VCaP (cell line): ENCODE measurements at regions not wholly inside any gene's neighbourhood (a gene's known extent, or its start where the extent isn't known, plus 50 kb on each side); places are given as distances from the start of the nearest gene placed in this dataset.

Source experiments
- H3K27ac ChIP-seq: fragments of 450-650 bp; 2 replicates; pipeline ENCODE4 v1.5.1; 2017
- CTCF ChIP-seq: fragments of 450-650 bp; conservative IDR thresholded peaks from 2 replicates; pipeline ENCODE4 v1.5.1; 2017; ENCODE audit warnings: mild to moderate bottlenecking, moderate library complexity

- TF ChIP-seq CTCF = no peak
- no peak overlapping the region for H3K27ac ChIP-seq
Measured at GRCh38 chr17:45660474-45660873, 123.6 kb upstream of the CRHR1 start.

- no peak for TF ChIP-seq CTCF
- no peak overlapping the region for H3K27ac ChIP-seq
Measured at GRCh38 chr17:45662432-45662831, 121.7 kb upstream of the CRHR1 start.

DNA sequence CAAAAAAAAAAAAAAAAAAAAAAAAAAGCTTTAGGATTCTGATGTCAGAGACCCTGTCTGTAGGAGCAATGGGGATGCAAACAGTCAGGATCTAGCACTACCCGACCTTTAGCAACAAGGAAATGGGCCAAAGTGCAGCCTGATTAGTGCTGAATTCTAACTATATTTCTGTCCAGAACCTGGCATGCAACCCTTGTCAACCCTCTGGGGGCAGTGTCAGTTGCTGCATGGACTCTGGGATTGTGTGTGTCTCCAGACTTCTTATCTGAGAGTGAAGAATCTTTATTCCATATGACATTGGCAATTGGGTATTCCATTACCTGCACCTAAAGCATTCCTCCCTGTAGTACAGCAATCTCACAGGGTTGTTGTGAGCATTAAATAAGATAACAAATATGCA is 120.3 kb upstream of the CRHR1 start:
- TF ChIP-seq CTCF = peak; percentile 14; the same call in 1 of the 2 replicates
- no peak overlapping the region for H3K27ac ChIP-seq

DNA sequence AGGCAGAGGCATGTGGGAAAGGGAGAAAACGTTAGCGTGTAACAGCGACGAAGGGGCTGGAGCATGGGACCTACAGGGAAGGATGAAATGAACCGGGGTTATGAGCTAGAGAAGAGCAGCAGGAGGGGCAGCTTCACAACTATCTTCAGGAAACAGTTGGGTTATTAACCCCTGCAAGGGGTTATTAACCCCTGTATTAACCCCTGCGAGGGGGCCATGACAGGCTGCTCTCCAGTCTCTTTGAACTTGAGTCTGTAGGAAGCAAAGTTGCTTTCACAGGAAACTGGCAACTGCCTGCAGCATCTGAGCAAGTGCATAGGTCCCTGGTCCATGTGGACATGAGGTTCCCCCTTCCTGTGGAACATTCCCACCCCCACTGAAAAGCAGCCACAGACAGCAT is 119.2 kb upstream of the CRHR1 start:
- H3K27ac ChIP-seq = peak overlapping the region; percentile 54; the same call in 1 of the 2 replicates
- no peak for TF ChIP-seq CTCF

- peak overlapping the region; percentile 54 for H3K27ac ChIP-seq
- TF ChIP-seq CTCF = peak; percentile 80
Measured at GRCh38 chr17:45666046-45666600, 118.0 kb upstream of the CRHR1 start.

DNA sequence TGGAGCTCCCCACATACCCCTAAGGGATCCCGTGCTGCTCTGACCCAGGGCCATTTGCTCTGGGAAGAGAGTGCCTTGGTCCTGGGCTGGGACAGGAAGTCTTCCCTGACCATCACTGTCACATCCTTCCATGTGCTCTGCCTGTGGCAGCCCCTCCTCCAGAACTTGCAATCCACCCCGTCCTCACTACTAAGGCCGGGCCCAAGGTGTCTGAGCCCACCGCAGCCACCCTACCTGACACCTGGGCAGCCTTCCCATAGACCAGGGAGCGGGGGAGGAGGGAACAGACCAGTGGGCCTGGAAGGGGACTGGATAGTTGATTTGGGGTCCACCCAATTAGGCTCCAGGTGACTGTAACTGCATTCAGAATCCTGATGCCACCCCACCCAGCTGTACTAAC is 117.5 kb upstream of the CRHR1 start:
- peak overlapping the region; percentile 54 for H3K27ac ChIP-seq
- no peak for TF ChIP-seq CTCF

GRCh38 chr17:45667591-45668171 is 116.4 kb upstream of the CRHR1 start:
- TF ChIP-seq CTCF = no peak
- peak overlapping the region; percentile 49 for H3K27ac ChIP-seq
